Ovary (tissue), 3 donors: ENCODE measurements at regions not wholly inside any gene's neighbourhood (a gene's known extent, or its start where the extent isn't known, plus 50 kb on each side); places are given as distances from the start of the nearest gene placed in this dataset.

ENCODE experiments used
- EP300 ChIP-seq: sonication (generic); formaldehyde crosslinking; IDR thresholded peaks from one replicate; pipeline ENCODE4 v1.6.1; 2017; ENCODE audit warnings: antibody characterized with exemption
- POLR2A ChIP-seq: fragments of 450-650 bp; IDR thresholded peaks from one replicate; pipeline ENCODE4 v1.6.1; 2017; ENCODE audit warnings: antibody characterized with exemption, mild to moderate bottlenecking, moderate library complexity
- TF ChIP-seq, protein P1 (sequence below), 3 donors: fragments of 450-650 bp in 2 of 3; fragments of 200-600 bp in 1 of 3; IDR thresholded peaks; one replicate each; pipeline versions ENCODE4 v1.5.1 to v1.8.0; 2016 to 2022; ENCODE audit warnings: antibody characterized with exemption in 3 of 3, mild to moderate bottlenecking in 1 of 3
- donor health status: DM: no; HTN: no; CAD: no.

DNA sequence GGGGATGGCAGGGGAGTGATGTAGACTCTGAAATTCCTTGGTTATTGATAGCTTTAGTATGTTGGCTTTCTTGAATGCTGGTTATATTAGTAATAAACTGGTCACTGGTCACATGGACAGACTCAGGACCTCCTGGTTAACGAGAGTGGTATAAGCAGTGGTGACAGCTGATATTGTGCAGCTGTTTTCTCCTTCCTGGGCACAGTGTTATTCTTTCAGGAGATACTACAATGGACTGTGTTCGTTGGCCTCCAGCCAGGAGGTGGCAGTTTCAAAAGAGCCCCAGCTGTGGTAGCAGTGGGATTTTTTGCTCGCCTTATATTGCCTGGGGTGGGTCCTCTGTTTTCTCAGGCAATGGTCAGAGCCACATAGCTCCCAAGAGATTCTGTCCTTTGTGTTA is 181.6 kb upstream of the RBMS3 start:
- TF ChIP-seq POLR2A (no peak), EP300 (no peak)
- TF ChIP-seq, protein P1, sequence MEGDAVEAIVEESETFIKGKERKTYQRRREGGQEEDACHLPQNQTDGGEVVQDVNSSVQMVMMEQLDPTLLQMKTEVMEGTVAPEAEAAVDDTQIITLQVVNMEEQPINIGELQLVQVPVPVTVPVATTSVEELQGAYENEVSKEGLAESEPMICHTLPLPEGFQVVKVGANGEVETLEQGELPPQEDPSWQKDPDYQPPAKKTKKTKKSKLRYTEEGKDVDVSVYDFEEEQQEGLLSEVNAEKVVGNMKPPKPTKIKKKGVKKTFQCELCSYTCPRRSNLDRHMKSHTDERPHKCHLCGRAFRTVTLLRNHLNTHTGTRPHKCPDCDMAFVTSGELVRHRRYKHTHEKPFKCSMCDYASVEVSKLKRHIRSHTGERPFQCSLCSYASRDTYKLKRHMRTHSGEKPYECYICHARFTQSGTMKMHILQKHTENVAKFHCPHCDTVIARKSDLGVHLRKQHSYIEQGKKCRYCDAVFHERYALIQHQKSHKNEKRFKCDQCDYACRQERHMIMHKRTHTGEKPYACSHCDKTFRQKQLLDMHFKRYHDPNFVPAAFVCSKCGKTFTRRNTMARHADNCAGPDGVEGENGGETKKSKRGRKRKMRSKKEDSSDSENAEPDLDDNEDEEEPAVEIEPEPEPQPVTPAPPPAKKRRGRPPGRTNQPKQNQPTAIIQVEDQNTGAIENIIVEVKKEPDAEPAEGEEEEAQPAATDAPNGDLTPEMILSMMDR (IDR thresholded peaks at IDR 0.05) = no peak
